ENCODE measurements at regions not wholly inside any gene's neighbourhood (a gene's known extent, or its start where the extent isn't known, plus 50 kb on each side); places are given as distances from the start of the nearest gene placed in this dataset.

DNA sequence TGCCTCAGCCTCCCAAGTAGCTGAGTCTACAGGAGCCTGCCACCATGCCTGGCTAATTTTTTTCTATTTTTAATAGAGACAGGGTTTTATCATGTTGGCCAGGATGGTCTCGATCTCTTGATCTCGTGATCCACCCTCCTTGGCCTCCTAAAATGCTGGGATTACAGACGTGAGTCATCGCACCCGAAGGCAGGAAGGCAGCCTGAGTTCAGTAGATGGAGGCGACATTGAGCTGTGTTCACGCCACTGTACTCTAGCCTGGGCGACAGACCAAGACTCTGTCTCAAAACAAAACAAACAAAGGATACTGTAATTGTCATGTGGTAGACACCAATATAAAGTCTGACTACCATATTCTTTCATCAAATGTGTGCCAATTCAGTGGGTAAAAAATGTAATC lies 500.9 kb upstream of the DSEL start:
- intact Hi-C loops (cut with micrococcal nuclease) = no loop called here

DNA sequence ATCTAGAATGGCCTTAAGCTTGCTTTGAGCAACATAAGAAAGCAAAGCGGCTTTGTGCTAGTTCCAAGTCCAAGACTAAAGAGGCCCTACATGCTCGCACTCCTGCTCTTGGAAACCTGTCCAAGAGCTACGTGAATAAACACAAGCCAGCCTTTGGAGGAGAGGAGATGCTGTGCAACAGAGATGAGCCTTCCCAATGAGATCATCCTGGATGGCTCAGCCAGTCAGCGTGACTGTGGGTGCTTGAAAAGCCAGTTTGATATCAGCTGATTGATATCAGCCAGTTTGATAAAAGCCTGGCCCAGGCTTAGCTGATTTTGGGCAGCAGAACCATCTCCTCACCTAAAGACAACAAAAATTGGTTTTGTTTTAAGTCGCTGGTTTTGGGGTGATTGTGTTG lies 481.0 kb upstream of the DSEL start:
- intact Hi-C loops (cut with micrococcal nuclease) = no loop called here

DNA sequence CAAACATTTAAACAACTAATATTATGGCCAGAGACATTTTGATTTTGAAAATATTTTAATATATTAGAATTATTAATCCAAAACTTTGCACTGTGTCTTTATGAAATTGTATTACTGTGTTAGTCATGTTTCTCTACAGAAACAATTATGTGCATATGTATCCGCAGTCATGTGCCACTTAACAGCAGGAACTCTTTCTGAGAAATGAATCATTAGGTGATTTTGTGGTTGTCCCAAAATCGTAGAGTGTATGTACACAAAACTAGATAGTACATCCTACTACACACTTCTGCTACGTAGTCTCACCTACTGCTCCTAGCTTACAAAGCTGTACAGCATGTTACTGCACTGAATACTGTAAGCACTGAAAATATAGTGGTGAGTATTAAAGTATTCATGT lies 479.2 kb upstream of the DSEL start:
- intact Hi-C loops (cut with micrococcal nuclease) = no loop called here

DNA sequence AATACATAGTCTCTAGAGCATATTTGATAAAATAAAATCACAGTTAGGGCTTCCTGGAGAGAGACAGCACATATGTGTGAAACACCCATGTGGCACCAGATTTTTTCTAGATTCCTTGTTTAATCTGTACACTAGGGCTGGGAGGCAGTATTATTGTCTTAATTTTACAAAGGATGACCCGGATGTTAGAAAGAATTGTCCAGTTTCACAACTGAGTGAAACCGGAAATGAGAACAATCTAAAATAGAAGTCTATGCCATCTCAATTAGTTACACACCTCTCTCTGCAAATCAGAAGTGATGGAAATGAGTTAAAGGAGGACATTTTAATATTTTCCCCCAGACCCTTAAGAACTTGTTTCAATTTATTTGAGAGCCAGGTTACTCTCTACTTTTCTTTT lies 463.7 kb upstream of the DSEL start:
- intact Hi-C loops (cut with micrococcal nuclease) = no loop called here

- intact Hi-C loops (cut with micrococcal nuclease) = no loop called here
These were observed 460.6 kb upstream of the DSEL start for GRCh38 chr18:67977067-67977616.

GRCh38 chr18:67973916-67974315 lies 457.4 kb upstream of the DSEL start:
- intact Hi-C loops (cut with micrococcal nuclease) = no loop called here

- intact Hi-C loops (cut with micrococcal nuclease) = no loop called here
These were observed 452.9 kb upstream of the DSEL start for GRCh38 chr18:67969458-67969857.

- intact Hi-C loops (cut with micrococcal nuclease) = no loop called here
These were observed 449.7 kb upstream of the DSEL start for GRCh38 chr18:67966224-67966623.

DNA sequence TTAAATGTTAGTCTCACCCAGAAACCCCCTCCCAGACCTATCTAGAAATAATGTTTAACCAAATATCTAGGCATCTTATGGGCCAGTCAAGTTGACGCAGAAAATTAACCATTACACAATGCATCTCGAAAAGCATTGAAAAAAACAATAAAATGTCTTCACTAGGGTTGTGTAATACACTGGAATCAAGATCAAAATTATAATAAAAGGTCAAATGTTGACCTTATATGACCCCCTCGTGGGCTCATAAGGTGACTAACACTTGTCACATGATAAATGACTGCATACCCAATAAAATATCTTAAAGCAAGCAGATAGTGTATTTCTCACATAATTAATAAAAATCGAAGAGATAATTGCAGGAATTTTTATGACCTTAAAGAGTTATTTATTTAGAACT lies 447.9 kb upstream of the DSEL start:
- intact Hi-C loops (cut with micrococcal nuclease) = no loop called here

DNA sequence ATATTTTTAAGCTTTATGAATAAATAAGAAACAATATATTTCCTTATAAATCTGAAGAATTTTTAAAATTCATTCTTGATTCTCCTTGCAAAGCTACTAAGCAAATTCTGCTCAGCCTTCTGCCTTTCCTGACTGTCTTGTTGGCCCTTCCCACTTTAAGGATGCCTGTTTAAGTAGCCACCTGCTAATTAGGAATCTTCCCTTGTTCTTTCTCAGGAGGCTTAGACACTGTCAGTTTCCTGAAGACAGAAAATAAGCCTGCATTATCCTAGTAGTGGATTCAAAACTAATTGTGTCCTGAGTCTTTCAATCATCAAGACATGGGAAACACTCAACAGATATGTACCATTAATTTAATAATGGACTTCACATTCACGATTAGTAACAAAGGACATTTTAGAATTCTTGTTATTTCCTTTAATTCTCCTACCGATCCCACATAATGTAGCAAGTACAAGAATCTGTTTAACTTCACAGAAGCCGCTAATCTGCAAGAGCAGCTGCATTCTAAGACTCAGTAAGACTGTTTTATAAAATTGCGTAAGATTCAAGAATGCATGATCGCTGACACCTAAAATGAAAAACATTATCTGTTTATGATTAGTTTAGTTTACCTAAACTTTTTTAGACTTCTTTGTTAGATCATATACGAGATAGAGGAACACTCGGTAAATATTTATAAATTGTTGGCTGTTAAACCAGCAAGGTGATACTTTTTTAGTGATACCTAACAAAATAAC lies 445.4 kb upstream of the DSEL start:
- intact Hi-C loops (cut with micrococcal nuclease) = no loop called here

DNA sequence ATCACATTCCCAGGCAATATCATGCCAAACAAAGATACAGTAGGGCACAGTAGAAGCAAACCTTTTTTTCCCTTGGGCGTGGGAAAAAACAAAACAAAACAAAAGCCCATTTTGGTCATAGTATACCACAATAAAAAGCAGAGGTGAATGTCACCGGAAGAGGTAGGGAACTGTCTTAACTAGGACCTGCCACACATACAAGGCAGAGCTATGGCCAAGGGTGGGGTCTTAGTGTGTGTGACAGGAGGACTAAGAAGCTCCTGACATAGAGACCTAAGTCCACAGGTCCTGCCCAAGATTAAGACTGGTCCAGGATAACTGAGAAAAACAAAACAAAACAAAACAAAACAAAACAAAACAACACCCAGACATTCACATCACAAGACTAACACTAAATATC lies 441.2 kb upstream of the DSEL start:
- intact Hi-C loops (cut with micrococcal nuclease) = no loop called here

DNA sequence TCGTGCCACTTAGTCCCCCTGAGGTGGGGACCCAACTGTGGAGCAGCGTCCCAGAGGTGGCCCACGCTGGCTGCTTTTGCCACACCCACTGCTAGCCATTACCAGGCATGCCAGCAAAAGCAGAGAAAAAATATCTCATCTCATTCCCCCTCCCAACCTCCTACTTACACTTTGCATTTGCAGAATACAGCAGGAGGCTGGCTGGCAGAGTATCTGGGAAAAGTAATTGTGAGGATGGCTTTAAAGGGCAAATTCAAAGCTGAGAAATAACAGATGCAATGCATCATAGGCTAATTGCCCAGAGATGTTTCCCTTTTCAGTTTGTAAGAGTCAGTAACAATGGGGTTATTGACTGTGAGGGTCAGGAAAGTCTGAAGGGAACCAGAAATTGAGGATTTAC lies 438.1 kb upstream of the DSEL start:
- intact Hi-C loops (cut with micrococcal nuclease) = no loop called here

GRCh38 chr18:67951137-67951536 lies 434.6 kb upstream of the DSEL start:
- intact Hi-C loops (cut with micrococcal nuclease) = no loop called here

- intact Hi-C loops (cut with micrococcal nuclease) = no loop called here
These were observed 422.1 kb upstream of the DSEL start for GRCh38 chr18:67938660-67939059.

DNA sequence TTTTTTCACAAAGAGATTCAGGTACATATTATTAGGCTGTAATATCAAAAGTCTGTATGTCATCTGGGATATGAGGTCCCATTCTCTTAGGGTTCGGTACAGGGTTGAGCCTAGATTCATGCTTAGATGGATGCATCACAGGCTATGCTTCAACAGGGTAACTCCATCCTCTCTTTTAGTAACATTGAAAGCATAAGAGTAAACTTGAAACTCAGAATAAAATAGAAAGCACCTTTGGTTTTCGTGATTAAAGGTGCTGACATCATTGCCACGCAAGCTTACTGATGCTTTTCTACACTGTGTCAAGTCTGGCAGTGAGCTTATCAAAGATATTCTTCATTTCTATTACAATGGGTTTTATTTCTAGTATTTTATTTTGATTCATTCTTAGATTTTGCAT lies 419.1 kb upstream of the DSEL start:
- intact Hi-C loops (cut with micrococcal nuclease) = no loop called here

- intact Hi-C loops (cut with micrococcal nuclease) = no loop called here
These were observed 416.8 kb upstream of the DSEL start for GRCh38 chr18:67933271-67933670.

DNA sequence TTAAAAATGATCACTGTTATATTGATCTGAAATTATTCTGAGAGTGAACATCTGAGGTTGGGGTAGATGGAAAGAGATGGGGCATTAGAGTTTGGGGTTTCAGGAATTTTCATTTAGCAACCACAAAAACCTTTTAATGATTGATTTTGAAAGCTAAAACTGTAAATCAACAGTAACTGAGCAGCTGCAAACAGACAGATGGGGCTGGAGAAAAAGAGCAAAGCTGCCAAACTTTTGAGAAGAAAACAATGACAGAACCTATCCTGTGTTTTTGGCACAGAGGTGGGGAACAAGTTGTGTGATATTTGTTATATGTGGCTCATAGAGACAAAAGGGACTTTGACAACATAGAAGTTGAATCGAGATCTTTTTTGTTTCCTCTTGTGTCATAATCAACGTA lies 415.8 kb upstream of the DSEL start:
- intact Hi-C loops (cut with micrococcal nuclease) = no loop called here

DNA sequence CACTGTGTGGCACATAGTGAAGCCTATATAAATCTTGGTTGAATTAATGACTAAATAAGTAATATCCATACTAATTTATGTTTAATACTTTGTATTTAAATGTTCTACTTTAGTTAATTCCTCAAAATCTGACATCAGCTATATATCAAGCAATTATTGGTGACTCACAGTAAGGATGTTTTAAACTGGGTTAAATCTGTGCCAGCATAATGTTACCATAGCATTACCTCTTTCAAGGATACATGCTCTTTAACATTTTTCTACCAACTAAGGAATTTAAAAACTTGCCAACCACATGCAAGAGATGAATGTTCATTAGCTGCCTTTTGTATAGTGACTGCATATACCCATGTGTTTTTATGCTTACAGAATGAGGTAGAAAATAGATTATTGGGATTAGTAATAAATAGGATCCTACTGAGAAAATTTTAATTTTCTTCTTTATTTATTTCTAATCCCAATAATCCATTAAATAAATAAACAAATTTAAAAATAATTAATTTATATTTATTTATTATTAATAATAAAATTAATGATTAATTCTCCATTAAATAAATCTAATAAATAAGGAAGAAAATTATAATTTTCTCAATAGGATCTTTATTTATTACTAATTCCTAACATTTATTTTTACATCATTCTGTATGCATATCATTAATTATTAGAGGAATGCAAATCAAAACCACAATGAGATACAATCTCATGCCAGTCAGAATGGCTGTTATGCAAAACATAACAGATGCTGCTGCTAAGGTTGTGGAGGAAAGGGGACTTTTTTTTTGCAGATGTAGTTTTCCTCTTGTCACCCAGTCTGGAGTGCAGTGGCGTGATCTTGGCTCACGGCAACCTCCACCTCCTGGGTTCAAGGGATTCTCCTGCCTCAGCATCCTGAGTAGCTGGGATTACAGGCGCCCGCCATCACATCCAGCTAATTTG lies 410.7 kb upstream of the DSEL start:
- intact Hi-C loops (cut with micrococcal nuclease) = loop anchor here (5.0 kb wide), 1 partner anchor 285 kb away; no protein-coding TSS in a partner anchor

DNA sequence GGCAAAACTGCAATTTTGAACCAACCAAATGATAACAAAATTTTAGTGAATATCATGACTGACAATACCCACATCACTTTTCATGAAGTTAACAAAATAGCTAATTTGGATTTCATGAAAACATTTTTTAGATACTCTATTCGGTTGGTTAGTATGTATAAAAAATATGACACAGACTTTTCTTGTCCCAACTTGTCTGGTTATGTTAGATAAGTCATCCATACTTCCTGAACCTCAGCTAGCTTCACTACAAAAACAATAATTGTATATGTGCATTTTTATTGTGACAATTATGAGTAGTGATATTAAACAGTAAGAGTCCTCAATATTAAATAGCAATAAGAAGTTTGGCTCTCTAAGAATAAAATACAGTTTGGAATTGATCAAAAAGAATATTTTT lies 408.1 kb upstream of the DSEL start:
- intact Hi-C loops (cut with micrococcal nuclease) = loop anchor here (5.0 kb wide), 1 partner anchor 288 kb away; no protein-coding TSS in a partner anchor

GRCh38 chr18:67919316-67919715 lies 402.8 kb upstream of the DSEL start:
- intact Hi-C loops (cut with micrococcal nuclease) = no loop called here

DNA sequence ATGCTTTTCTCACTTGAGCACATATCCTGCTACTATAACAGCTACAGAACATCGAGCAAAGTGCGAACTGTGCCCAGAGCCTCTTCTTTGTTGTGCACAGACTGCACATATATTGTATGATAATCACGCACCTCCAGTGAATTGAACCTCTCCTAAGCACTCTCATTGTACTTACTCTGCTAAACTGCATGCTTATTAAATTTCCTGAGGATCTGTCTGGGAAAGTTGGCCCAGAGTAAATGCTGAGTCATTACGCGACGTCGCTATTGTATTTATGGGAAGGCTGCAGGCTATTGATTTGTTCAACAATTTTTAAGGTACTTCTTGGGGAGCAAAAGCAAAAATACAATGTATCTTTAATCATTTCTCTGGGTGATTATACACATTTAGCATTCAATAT lies 399.6 kb upstream of the DSEL start:
- intact Hi-C loops (cut with micrococcal nuclease) = no loop called here

- intact Hi-C loops (cut with micrococcal nuclease) = no loop called here
These were observed 396.5 kb upstream of the DSEL start for GRCh38 chr18:67913040-67913439.

Data from T-helper 1 cell treated with Interleukin-12 subunit alpha and Interleukin-12 subunit beta and Interleukin-4 antibody, amounts not matched to agents 30 ng/mL and 1 ng/mL, for 36 hours (primary cell).